Sigmoid colon (tissue), 4 donors: ENCODE measurements at regions not wholly inside any gene's neighbourhood (a gene's known extent, or its start where the extent isn't known, plus 50 kb on each side); places are given as distances from the start of the nearest gene placed in this dataset.

ENCODE experiments used
- POLR2A ChIP-seq, 2 donors: fragments of 450-650 bp; IDR thresholded peaks; one replicate each; pipeline ENCODE4 v1.6.1; 2016; ENCODE audit warnings: antibody characterized with exemption in 2 of 2, mild to moderate bottlenecking in 2 of 2, moderate library complexity in 2 of 2
- POLR2AphosphoS5 ChIP-seq, 4 donors: sonication (generic); formaldehyde crosslinking; IDR thresholded peaks; one replicate each; pipeline ENCODE4 v1.6.1; 2017; ENCODE audit warnings: antibody characterized with exemption in 4 of 4
- TF ChIP-seq, protein P1 (sequence below), 4 experiments: fragments of 450-650 bp in 3 of 4; fragments of 200-600 bp in 1 of 4; IDR thresholded peaks; one replicate each; pipeline ENCODE4 v1.5.1; 2016 to 2019; ENCODE audit warnings: antibody characterized with exemption in 4 of 4, mild to moderate bottlenecking in 3 of 4, moderate library complexity in 2 of 4

DNA sequence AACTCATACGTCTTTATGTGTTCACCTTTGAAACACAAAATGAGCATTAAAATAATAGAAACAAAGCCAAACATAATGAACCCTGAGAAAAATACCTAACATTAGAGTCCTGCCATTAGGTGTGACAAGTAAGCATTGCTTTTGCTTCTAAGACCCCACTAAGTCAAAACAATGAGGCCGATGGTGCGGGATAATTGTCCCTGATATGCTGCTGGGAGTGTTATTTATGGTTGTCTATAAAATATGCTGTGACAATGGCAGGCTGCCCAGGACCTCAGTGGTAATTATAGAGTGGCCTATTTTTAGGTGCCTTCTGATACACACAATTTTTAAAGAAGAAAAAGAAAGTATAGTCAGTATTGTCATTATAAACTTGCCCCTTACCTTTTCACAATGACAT lies 1423.1 kb downstream of the AMY1C start:
- TF ChIP-seq, protein P1, sequence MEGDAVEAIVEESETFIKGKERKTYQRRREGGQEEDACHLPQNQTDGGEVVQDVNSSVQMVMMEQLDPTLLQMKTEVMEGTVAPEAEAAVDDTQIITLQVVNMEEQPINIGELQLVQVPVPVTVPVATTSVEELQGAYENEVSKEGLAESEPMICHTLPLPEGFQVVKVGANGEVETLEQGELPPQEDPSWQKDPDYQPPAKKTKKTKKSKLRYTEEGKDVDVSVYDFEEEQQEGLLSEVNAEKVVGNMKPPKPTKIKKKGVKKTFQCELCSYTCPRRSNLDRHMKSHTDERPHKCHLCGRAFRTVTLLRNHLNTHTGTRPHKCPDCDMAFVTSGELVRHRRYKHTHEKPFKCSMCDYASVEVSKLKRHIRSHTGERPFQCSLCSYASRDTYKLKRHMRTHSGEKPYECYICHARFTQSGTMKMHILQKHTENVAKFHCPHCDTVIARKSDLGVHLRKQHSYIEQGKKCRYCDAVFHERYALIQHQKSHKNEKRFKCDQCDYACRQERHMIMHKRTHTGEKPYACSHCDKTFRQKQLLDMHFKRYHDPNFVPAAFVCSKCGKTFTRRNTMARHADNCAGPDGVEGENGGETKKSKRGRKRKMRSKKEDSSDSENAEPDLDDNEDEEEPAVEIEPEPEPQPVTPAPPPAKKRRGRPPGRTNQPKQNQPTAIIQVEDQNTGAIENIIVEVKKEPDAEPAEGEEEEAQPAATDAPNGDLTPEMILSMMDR (IDR thresholded peaks at IDR 0.05) = no peak
- no peak for TF ChIP-seq POLR2A (IDR thresholded peaks at IDR 0.05)
- TF ChIP-seq POLR2AphosphoS5 (IDR thresholded peaks at IDR 0.05) = no peak
